H1 (cell line): ENCODE measurements at regions not wholly inside any gene's neighbourhood (a gene's known extent, or its start where the extent isn't known, plus 50 kb on each side); places are given as distances from the start of the nearest gene placed in this dataset.
"Not testable (repeated sequence)": the region's sequence is repeated elsewhere in the genome, so short reads cannot be mapped to it uniquely, and the experiment has no call there.

Experiments used
- CTCF ChIA-PET: fragments of 300-600 bp; sonication (Branson Sonifier 250); formaldehyde crosslinking; loops from one replicate; lab custom pipeline; 2021; ENCODE audit not compliant: partially characterized antibody; lab: Charles Lee
- POLR2A ChIA-PET: fragments of 300-600 bp; sonication (Branson Sonifier 250); formaldehyde crosslinking; loops from one replicate; lab custom pipeline; 2021; ENCODE audit warnings: inconsistent platforms; ENCODE audit not compliant: partially characterized antibody; lab: Charles Lee
- DNase-seq, 2 experiments: peaks; one replicate each; pipeline versions ENCODE4 v3.0.0 to v3.0.0-alpha.2; 2010 to 2022; ENCODE audit warnings: low spot score in 2 of 2, low read depth in 1 of 2, mixed read lengths in 1 of 2
- FAIRE-seq: peaks from 2 replicates; lab custom pipeline; 2011; peaks lifted over from hg19 to GRCh38; lab: Jason Lieb, UNC
- H2AFZ ChIP-seq: 2 replicates; pipeline ENCODE4 v1.8.1; 2012; ENCODE audit warnings: low read length, inconsistent platforms
- H2AK5ac ChIP-seq: 2 replicates; pipeline ENCODE4 v1.6.1; 2013; ENCODE audit warnings: low read depth, low read length
- H2BK120ac ChIP-seq: replicated peaks from 2 replicates; pipeline ENCODE3; 2013; ENCODE audit warnings: low read depth, low read length, inconsistent platforms
- H2BK12ac ChIP-seq: 2 replicates; pipeline ENCODE4 v1.6.1; 2013; ENCODE audit warnings: low read depth, low read length
- H2BK15ac ChIP-seq: 2 replicates; pipeline ENCODE4 v1.6.1; 2013; ENCODE audit warnings: low read length
- H2BK20ac ChIP-seq: 2 replicates; pipeline ENCODE4 v1.6.1; 2013; ENCODE audit warnings: low read length
- H2BK5ac ChIP-seq: 2 replicates; pipeline ENCODE4 v1.6.1; 2013; ENCODE audit warnings: low read depth, low read length
- H3K14ac ChIP-seq: 2 replicates; pipeline ENCODE4 v1.6.1; 2013; ENCODE audit warnings: inconsistent platforms; ENCODE audit not compliant: insufficient read length
- H3K18ac ChIP-seq: 2 replicates; pipeline ENCODE4 v1.6.1; 2013; ENCODE audit warnings: low read length; ENCODE audit errors: extremely low read depth
- H3K23ac ChIP-seq: 2 replicates; pipeline ENCODE4 v1.6.1; 2013; ENCODE audit warnings: inconsistent platforms; ENCODE audit not compliant: insufficient read length
- H3K23me2 ChIP-seq: 2 replicates; pipeline ENCODE4 v1.6.1; 2013; ENCODE audit warnings: low read depth, low read length
- H3K27ac ChIP-seq: 2 replicates; pipeline ENCODE4 v1.6.1; 2011; ENCODE audit warnings: low read depth, low read length, inconsistent platforms
- H3K27me3 ChIP-seq, 4 experiments: replicated peaks in 1 of 4; 1 replicate in 1 of 4; 2 replicates in 3 of 4; pipeline versions ENCODE4 v1.6.1 to v1.8.1; 2011 to 2013; ENCODE audit warnings: low read length in 3 of 4, mild to moderate bottlenecking in 3 of 4, inconsistent platforms in 2 of 4, mixed read lengths in 2 of 4, moderate library complexity in 1 of 4; ENCODE audit not compliant: control insufficient read depth in 3 of 4, insufficient read depth in 3 of 4; ENCODE audit errors: extremely low read depth in 1 of 4
- H3K36me3 ChIP-seq, 4 experiments: 2 replicates each; pipeline versions ENCODE4 v1.6.1 to v1.8.1; 2011 to 2013; ENCODE audit warnings: mild to moderate bottlenecking in 4 of 4, low read length in 3 of 4, moderate library complexity in 2 of 4, control low read depth in 1 of 4, inconsistent platforms in 1 of 4; ENCODE audit not compliant: insufficient read depth in 4 of 4, control insufficient read depth in 2 of 4
- H3K4ac ChIP-seq: replicated peaks from 2 replicates; pipeline ENCODE3; 2013; ENCODE audit warnings: low read length, low read depth, mixed read lengths, inconsistent platforms; ENCODE audit not compliant: insufficient read length
- H3K4me1 ChIP-seq, 4 experiments: replicated peaks in 1 of 4; 1 replicate in 1 of 4; 2 replicates in 3 of 4; pipeline versions ENCODE4 v1.6.1 to v1.8.1; 2011 to 2013; ENCODE audit warnings: low read length in 3 of 4, inconsistent platforms in 2 of 4, mixed read lengths in 1 of 4; ENCODE audit not compliant: insufficient read depth in 4 of 4, control insufficient read depth in 3 of 4
- H3K4me2 ChIP-seq, 2 experiments: 2 replicates each; pipeline versions ENCODE4 v1.6.1 to v1.8.1; 2011 to 2013; ENCODE audit warnings: low read depth in 2 of 2, low read length in 2 of 2, control low read depth in 1 of 2, inconsistent platforms in 1 of 2, mild to moderate bottlenecking in 1 of 2; ENCODE audit not compliant: insufficient read depth in 1 of 2
- H3K4me3 ChIP-seq, 4 experiments: fragments of 200-600, 300-600 bp in 1 of 4; sonication (generic), shearing (Covaris generic), sonication (Bioruptor Twin) in 1 of 4; 2 replicates each; pipeline versions ENCODE4 v1.5.1 to v1.8.1; 2011 to 2016; ENCODE audit warnings: low read length in 4 of 4, low read depth in 3 of 4, control low read depth in 2 of 4, inconsistent platforms in 2 of 4, mild to moderate bottlenecking in 2 of 4, mixed read lengths in 1 of 4, moderate library complexity in 1 of 4; ENCODE audit not compliant: insufficient read depth in 2 of 4; ENCODE audit errors: extremely low read depth in 1 of 4
- H3K56ac ChIP-seq: replicated peaks from 2 replicates; pipeline ENCODE3; 2013; ENCODE audit warnings: low read depth, mild to moderate bottlenecking, mixed read lengths, low read length, inconsistent platforms; ENCODE audit not compliant: insufficient read length
- H3K79me1 ChIP-seq: 2 replicates; pipeline ENCODE4 v1.6.1; 2013; ENCODE audit warnings: low read depth, low read length, control low read depth
- H3K79me2 ChIP-seq, 2 experiments: 2 replicates each; pipeline versions ENCODE4 v1.6.1 to v1.8.1; 2012 to 2013; ENCODE audit warnings: low read length in 2 of 2, mild to moderate bottlenecking in 2 of 2, inconsistent platforms in 1 of 2; ENCODE audit not compliant: insufficient read depth in 2 of 2, control insufficient read depth in 1 of 2
- H3K9ac ChIP-seq, 4 experiments: replicated peaks in 1 of 4; 1 replicate in 1 of 4; 2 replicates in 3 of 4; pipeline versions ENCODE4 v1.6.1 to v1.8.1; 2011 to 2013; ENCODE audit warnings: low read depth in 3 of 4, low read length in 3 of 4, control low read depth in 2 of 4, mild to moderate bottlenecking in 2 of 4, moderate library complexity in 2 of 4, inconsistent platforms in 1 of 4; ENCODE audit errors: extremely low read depth in 1 of 4
- H3K9me3 ChIP-seq, 2 experiments: 2 replicates each; pipeline versions ENCODE4 v1.6.1 to v1.8.1; 2012 to 2013; ENCODE audit warnings: mild to moderate bottlenecking in 2 of 2, moderate library complexity in 2 of 2, control low read depth in 1 of 2, inconsistent platforms in 1 of 2, low read depth in 1 of 2, low read length in 1 of 2, mixed read lengths in 1 of 2; ENCODE audit not compliant: insufficient read depth in 2 of 2
- H4K20me1 ChIP-seq, 2 experiments: replicated peaks in 1 of 2; 2 replicates each; pipeline versions ENCODE3 to v1.8.1; 2011 to 2013; ENCODE audit warnings: inconsistent platforms in 2 of 2, low read length in 2 of 2, mild to moderate bottlenecking in 1 of 2; ENCODE audit not compliant: insufficient read depth in 2 of 2, control insufficient read depth in 1 of 2
- H4K5ac ChIP-seq: 2 replicates; pipeline ENCODE4 v1.6.1; 2013; ENCODE audit warnings: low read length, low read depth, mixed read lengths, inconsistent platforms; ENCODE audit not compliant: insufficient read length
- H4K8ac ChIP-seq: 2 replicates; pipeline ENCODE4 v1.8.0; 2013; ENCODE audit warnings: mild to moderate bottlenecking, moderate library complexity, low read length, inconsistent platforms; ENCODE audit not compliant: insufficient read depth; ENCODE audit errors: extremely low read depth
- H4K91ac ChIP-seq: replicated peaks from 2 replicates; pipeline ENCODE3; 2013; ENCODE audit warnings: low read length, mixed read lengths, inconsistent platforms; ENCODE audit not compliant: insufficient read length
- WGBS, 2 experiments: shearing (Covaris generic) in 1 of 2; methylation state at CpG; one replicate each; pipeline versions ENCODE4 v1.1.6 to v1.1.7; 2013 to 2015; ENCODE audit warnings: low lambda C conversion rate in 2 of 2, mixed read lengths in 2 of 2, inconsistent platforms in 1 of 2, low coverage in 1 of 2, missing lambda C conversion rate in 1 of 2; ENCODE audit not compliant: insufficient replicate concordance in 2 of 2, insufficient coverage in 1 of 2, insufficient read length in 1 of 2; ENCODE audit errors: extremely low coverage in 1 of 2, missing lambda C conversion rate in 1 of 2; 5-methylcytosine and 5-hydroxymethylcytosine counted together

DNA sequence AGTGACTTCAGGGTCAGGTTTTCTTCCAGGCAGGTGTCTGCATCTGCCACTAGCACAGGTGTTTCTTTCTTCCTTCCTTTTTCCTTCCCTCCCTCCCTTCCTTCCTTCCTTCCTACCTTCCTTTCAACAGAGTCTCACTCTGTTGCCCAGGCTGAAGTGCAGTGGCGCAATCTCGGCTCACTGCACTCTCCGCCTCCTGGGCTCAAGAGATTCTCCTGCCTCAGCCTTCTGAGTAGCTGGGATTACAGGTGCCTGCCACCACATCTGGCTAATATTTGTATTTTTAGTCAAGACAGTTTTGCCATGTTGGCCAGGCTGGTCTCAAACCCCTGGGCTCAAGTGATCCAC, 53.8 kb upstream of the ECHDC3 start:
- H2BK120ac ChIP-seq, H2BK5ac ChIP-seq, H3K23ac ChIP-seq, H3K56ac ChIP-seq, H3K18ac ChIP-seq, H4K91ac ChIP-seq, H3K79me1 ChIP-seq, DNase-seq, H3K27ac ChIP-seq, H3K4ac ChIP-seq, H3K36me3 ChIP-seq, H2BK20ac ChIP-seq, H4K5ac ChIP-seq, H3K9ac ChIP-seq, H2AFZ ChIP-seq, FAIRE-seq, POLR2A ChIA-PET, H4K20me1 ChIP-seq, H2BK12ac ChIP-seq, H4K8ac ChIP-seq, H3K4me1 ChIP-seq, H3K14ac ChIP-seq, H3K4me3 ChIP-seq, H3K4me2 ChIP-seq, H3K9me3 ChIP-seq, H3K27me3 ChIP-seq, H2BK15ac ChIP-seq, H3K79me2 ChIP-seq, H3K23me2 ChIP-seq, H2AK5ac ChIP-seq: not testable (repeated sequence)
- CTCF ChIA-PET, result interaction anchor here (1.3 kb wide), 1 partner anchor 70 kb away, joined by 4 read pairs; no protein-coding TSS in a partner anchor
- WGBS, 2 experiments, result no CpG with 5 or more reads among the region's 3 CpGs
